SK-N-MC (cell line): ENCODE measurements at regions not wholly inside any gene's neighbourhood (a gene's known extent, or its start where the extent isn't known, plus 50 kb on each side); places are given as distances from the start of the nearest gene placed in this dataset.

ENCODE experiments used
- FOXP2 ChIP-seq: optimal IDR thresholded peaks from 2 replicates; pipeline ENCODE3; 2011; ENCODE audit warnings: mild to moderate bottlenecking, moderate library complexity; ENCODE audit not compliant: insufficient read depth; ENCODE audit errors: extremely low read length, control extremely low read depth
- POLR2AphosphoS5 ChIP-seq: IDR thresholded peaks from 2 replicates; pipeline ENCODE4 v1.6.1; 2012; ENCODE audit warnings: mild to moderate bottlenecking, low read depth, low read length, borderline replicate concordance

DNA sequence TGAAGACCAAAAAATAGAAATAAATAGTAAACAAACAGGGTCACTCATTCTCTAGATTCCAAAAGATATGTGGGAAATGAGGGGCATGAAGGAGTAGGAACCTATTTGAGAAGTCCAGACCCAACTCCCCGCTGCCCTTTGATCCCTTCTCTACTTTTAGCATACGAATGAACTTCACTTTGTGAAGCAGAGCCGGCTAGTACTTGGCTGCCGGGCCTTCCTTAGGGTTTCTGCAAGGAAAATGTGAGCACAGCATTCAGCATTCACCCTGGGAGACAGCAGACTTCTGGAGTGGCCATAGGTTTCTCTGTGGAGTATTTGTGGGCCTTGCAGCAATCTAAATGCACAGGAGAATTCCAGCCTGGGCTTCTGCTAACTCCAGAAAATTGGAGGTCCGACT, 76.3 kb upstream of the PRKAR2B start:
- TF ChIP-seq FOXP2: no peak
- no peak for TF ChIP-seq POLR2AphosphoS5
